ENCODE measurements at regions not wholly inside any gene's neighbourhood (a gene's known extent, or its start where the extent isn't known, plus 50 kb on each side); places are given as distances from the start of the nearest gene placed in this dataset.

- H3K4me1 ChIP-seq (ENCODE audit: low read depth), result no peaks in the 10 kb centered on the region
- H3K4me3 ChIP-seq, result no peak overlapping the region
- no peaks in the 10 kb centered on the region for H3K9me3 ChIP-seq (ENCODE audit: low read depth)
- no peak for DNase-seq (ENCODE audit: low read depth in 1 of 2, low spot score in 1 of 2)
- no peak overlapping the region for H3K27ac ChIP-seq
- no peak for TF ChIP-seq CTCF (IDR thresholded peaks at IDR 0.05; ENCODE audit: low read depth, low read length)
- H3K27me3 ChIP-seq, result no peaks in the 10 kb centered on the region
- H3K36me3 ChIP-seq, result no peaks in the 10 kb centered on the region
These were observed 108.8 kb downstream of the ACKR3 start for GRCh38 chr2:236678307-236678975.

GRCh38 chr2:236679884-236680860 is 110.5 kb downstream of the ACKR3 start:
- no peak for TF ChIP-seq CTCF (IDR thresholded peaks at IDR 0.05; ENCODE audit: low read depth, low read length)
- no peak for DNase-seq (ENCODE audit: low read depth in 1 of 2, low spot score in 1 of 2)
- H3K4me1 ChIP-seq (ENCODE audit: low read depth), result no peaks in the 10 kb centered on the region
- no peak overlapping the region for H3K27ac ChIP-seq
- H3K27me3 ChIP-seq, result no peaks in the 10 kb centered on the region
- no peak overlapping the region for H3K4me3 ChIP-seq
- H3K9me3 ChIP-seq (ENCODE audit: low read depth), result no peaks in the 10 kb centered on the region
- H3K36me3 ChIP-seq, result no peaks in the 10 kb centered on the region

GRCh38 chr2:236682651-236683422 is 113.2 kb downstream of the ACKR3 start:
- no peak overlapping the region for H3K27ac ChIP-seq
- H3K4me1 ChIP-seq (ENCODE audit: low read depth), result no peaks in the 10 kb centered on the region
- no peaks in the 10 kb centered on the region for H3K36me3 ChIP-seq
- no peak overlapping the region for H3K4me3 ChIP-seq
- H3K27me3 ChIP-seq, result no peaks in the 10 kb centered on the region
- TF ChIP-seq CTCF (IDR thresholded peaks at IDR 0.05; ENCODE audit: low read depth, low read length), result no peak
- no peaks in the 10 kb centered on the region for H3K9me3 ChIP-seq (ENCODE audit: low read depth)
- DNase-seq (ENCODE audit: low read depth in 1 of 2, low spot score in 1 of 2), result peak in 1 of 2 donors; percentile 35

- no peaks in the 10 kb centered on the region for H3K27me3 ChIP-seq
- no peak for TF ChIP-seq CTCF (IDR thresholded peaks at IDR 0.05; ENCODE audit: low read depth, low read length)
- no peak overlapping the region for H3K4me3 ChIP-seq
- no peak overlapping the region for H3K27ac ChIP-seq
- no peaks in the 10 kb centered on the region for H3K9me3 ChIP-seq (ENCODE audit: low read depth)
- no peak for DNase-seq (ENCODE audit: low read depth in 1 of 2, low spot score in 1 of 2)
- no peaks in the 10 kb centered on the region for H3K4me1 ChIP-seq (ENCODE audit: low read depth)
- no peaks in the 10 kb centered on the region for H3K36me3 ChIP-seq
These were observed 115.1 kb downstream of the ACKR3 start for GRCh38 chr2:236684504-236685256.

GRCh38 chr2:236685361-236685760 is 115.7 kb downstream of the ACKR3 start:
- no peak for DNase-seq (ENCODE audit: low read depth in 1 of 2, low spot score in 1 of 2)
- Histone ChIP-seq H3K27ac (no peak overlapping the region), H3K36me3 (no peaks in the 10 kb centered on the region), H3K27me3 (no peaks in the 10 kb centered on the region), H3K9me3 (ENCODE audit: low read depth) (no peaks in the 10 kb centered on the region), H3K4me1 (ENCODE audit: low read depth) (no peaks in the 10 kb centered on the region), H3K4me3 (no peak overlapping the region)
- no peak for TF ChIP-seq CTCF (IDR thresholded peaks at IDR 0.05; ENCODE audit: low read depth, low read length)
